ENCODE measurements at regions not wholly inside any gene's neighbourhood (a gene's known extent, or its start where the extent isn't known, plus 50 kb on each side); places are given as distances from the start of the nearest gene placed in this dataset.

DNA sequence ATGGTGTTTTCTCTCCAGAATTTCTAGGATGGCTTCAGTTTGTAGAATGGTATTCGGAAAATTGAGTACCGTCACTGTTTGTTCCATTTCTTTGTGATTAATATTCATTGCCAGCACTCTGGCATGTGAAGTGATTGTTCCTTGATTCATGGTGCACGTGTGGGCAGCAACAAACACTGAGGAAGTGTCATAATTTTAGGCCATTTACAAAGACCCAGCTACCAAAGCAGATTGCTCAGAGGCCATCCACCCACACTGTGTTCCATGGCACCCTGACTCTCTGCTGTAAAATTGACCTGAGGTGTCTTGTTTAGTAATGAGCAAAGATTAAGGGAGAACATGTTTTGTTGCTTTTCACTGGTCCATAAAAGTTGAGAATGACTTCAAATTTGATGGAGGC lies 250.9 kb upstream of the FMN2 start:
- TF ChIP-seq EZH2phosphoT487 (IDR thresholded peaks at IDR 0.05; ENCODE audit: insufficient read depth, low read depth) (no peak), EZH2 (IDR thresholded peaks at IDR 0.05; ENCODE audit: insufficient read depth, poor library complexity, severe bottlenecking) (no peak)

Data from GM23248 (cell line).